ENCODE measurements at regions not wholly inside any gene's neighbourhood (a gene's known extent, or its start where the extent isn't known, plus 50 kb on each side); places are given as distances from the start of the nearest gene placed in this dataset.

DNA sequence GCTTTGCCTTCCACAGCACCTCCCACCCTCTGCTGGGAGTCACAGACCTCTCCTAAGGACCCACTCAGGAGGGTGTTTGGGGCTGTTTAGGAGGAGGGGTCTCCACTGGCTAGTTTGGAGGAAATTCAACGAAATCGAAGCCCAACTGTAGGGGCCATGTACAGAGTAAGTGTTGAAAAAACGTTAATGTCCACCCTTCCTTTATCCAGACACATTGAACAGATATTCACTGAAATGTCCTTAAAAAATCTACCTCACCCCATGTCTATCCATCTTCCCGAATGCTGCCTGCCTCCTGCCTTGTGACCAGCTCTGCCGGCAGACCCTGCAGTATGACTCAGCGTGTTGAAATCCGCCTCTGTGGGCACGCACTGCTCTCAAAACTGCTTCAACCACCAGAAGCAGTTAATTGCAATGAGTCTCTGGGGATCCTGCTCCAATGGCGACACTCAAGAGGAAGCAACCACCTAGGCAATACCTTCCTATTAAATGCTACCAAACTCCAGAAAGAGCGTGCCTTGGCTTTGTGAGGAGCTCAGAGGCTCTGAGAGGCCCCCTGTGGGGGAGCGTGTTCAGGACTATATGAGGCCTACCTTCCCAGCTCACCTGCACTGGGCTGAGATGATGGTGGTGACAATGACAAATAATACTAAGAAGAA is 61.4 kb upstream of the RTN4 start:
- Histone ChIP-seq H3K9ac (ENCODE audit: low read depth in 2 of 2, low read length in 2 of 2) (peak overlapping the region in 1 of 2 donors; percentile 36), H3K27me3 (no peaks in the 10 kb centered on the region), H3K4me1 (peaks cover 5% of the 10 kb centered on the region), H3K36me3 (no peaks in the 10 kb centered on the region), H3K27ac (peak overlapping the region; percentile 74), H3K4me3 (no peak overlapping the region), H3K9me3 (no peaks in the 10 kb centered on the region)
- no peak for DNase-seq
- TF ChIP-seq CTCF (IDR thresholded peaks at IDR 0.05) = no peak
- intact Hi-C loops (cut with DNase I) = no loop called here

DNA sequence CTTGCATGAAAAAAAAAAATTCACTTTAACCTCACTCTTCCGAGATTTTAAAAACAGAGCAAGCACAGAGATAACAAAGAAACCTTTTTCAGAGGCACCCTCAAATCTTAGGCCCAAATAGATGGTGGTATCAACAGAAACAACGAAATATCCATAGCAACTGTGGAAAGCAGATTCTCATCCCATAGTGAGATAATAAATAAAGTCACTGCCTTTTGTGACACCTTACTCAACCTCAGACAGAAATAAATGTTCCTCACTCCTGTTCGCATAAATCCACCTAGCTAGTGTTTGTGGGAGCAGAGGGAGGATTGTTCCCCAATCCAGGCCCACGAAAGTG is 60.9 kb upstream of the RTN4 start:
- Histone ChIP-seq H3K4me1 (peaks cover 5% of the 10 kb centered on the region), H3K27me3 (no peaks in the 10 kb centered on the region), H3K27ac (peak overlapping the region; percentile 74), H3K36me3 (no peaks in the 10 kb centered on the region), H3K9me3 (no peaks in the 10 kb centered on the region), H3K9ac (ENCODE audit: low read depth in 2 of 2, low read length in 2 of 2) (no peak overlapping the region), H3K4me3 (no peak overlapping the region)
- TF ChIP-seq CTCF (IDR thresholded peaks at IDR 0.05) = no peak
- no peak for DNase-seq
- intact Hi-C loops (cut with DNase I) = no loop called here

GRCh38 chr2:55109219-55109891 is 59.1 kb upstream of the RTN4 start:
- no peak overlapping the region for H3K9ac ChIP-seq (ENCODE audit: low read depth in 2 of 2, low read length in 2 of 2)
- no peaks in the 10 kb centered on the region for H3K36me3 ChIP-seq
- intact Hi-C loops (cut with DNase I) = no loop called here
- DNase-seq = no peak
- no peaks in the 10 kb centered on the region for H3K9me3 ChIP-seq
- no peak overlapping the region for H3K4me3 ChIP-seq
- TF ChIP-seq CTCF (IDR thresholded peaks at IDR 0.05) = no peak
- no peaks in the 10 kb centered on the region for H3K27me3 ChIP-seq
- H3K4me1 ChIP-seq = peaks cover 5% of the 10 kb centered on the region
- peak overlapping the region; percentile 66 for H3K27ac ChIP-seq

GRCh38 chr2:55108456-55109160 is 58.4 kb upstream of the RTN4 start:
- no peaks in the 10 kb centered on the region for H3K27me3 ChIP-seq
- no peaks in the 10 kb centered on the region for H3K9me3 ChIP-seq
- H3K4me1 ChIP-seq = peaks cover 5% of the 10 kb centered on the region
- intact Hi-C loops (cut with DNase I) = no loop called here
- DNase-seq = no peak
- no peak for TF ChIP-seq CTCF (IDR thresholded peaks at IDR 0.05)
- H3K9ac ChIP-seq (ENCODE audit: low read depth in 2 of 2, low read length in 2 of 2) = no peak overlapping the region
- no peak overlapping the region for H3K4me3 ChIP-seq
- H3K36me3 ChIP-seq = no peaks in the 10 kb centered on the region
- H3K27ac ChIP-seq = peak overlapping the region; percentile 66

GRCh38 chr2:55107436-55107835 is 57.2 kb upstream of the RTN4 start:
- no peak overlapping the region for H3K4me3 ChIP-seq
- H3K27me3 ChIP-seq = no peaks in the 10 kb centered on the region
- peaks cover 5% of the 10 kb centered on the region for H3K4me1 ChIP-seq
- intact Hi-C loops (cut with DNase I) = no loop called here
- no peaks in the 10 kb centered on the region for H3K36me3 ChIP-seq
- no peak overlapping the region for H3K27ac ChIP-seq
- no peak for TF ChIP-seq CTCF (IDR thresholded peaks at IDR 0.05)
- DNase-seq = no peak
- H3K9me3 ChIP-seq = no peaks in the 10 kb centered on the region
- no peak overlapping the region for H3K9ac ChIP-seq (ENCODE audit: low read depth in 2 of 2, low read length in 2 of 2)
